ENCODE measurements at regions not wholly inside any gene's neighbourhood (a gene's known extent, or its start where the extent isn't known, plus 50 kb on each side); places are given as distances from the start of the nearest gene placed in this dataset.
"Not testable (repeated sequence)": the region's sequence is repeated elsewhere in the genome, so short reads cannot be mapped to it uniquely, and the experiment has no call there.

DNA sequence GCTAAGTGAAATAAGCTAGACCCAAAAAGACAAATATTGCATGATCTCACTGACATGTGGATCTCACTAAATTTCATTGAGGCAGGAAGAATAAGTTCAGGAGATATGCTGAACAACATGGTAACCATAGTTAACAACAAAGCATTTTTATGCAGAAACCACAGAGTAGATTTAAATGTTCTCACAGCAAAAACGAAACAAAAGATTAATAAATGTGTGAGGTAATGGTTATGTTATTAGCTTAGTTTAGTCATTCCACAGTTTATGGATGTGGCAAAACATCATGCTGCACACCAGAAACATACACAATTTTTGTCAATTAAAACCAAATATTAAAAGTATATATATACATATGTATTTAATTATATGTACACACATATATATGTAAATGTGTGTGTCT lies 765.8 kb downstream of the SLITRK5 start:
- no peak for DNase-seq

DNA sequence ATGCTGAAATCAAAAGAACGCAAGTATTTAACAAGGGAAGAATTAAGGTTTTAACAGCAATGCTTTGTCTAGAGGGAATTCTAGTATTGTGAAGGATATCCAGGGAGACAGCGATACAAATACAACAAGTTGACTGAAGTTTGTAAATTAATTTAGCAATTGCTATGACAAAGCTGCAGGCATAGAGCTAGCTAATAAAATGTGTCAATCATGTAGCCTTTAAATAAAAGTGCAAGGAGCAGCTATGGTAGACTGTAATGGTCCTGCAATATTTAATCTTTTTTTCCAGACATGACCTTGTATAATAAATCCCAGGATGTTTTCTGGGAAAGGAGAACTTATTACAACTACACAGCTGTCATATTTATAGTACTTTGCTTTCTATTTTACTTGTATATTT lies 779.3 kb downstream of the SLITRK5 start:
- no peak for DNase-seq

DNA sequence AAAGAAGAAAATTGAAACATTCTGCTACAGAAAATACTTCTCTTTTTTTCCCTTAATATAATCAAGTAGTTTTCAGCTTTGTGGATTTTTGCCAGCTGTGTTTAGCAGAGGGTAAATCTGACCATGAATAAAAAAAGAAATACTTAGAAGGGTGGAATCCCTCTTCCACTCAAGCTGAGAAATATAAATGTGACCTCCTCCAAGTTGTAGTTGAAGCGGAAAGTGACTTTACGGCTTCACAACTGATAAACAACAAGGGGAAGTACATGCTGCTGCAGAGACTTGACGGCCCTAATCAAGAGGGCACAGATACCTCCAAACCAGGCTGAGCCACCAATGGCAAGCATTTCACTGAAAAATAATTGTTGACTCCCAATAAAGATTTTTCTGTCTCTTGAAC lies 785.0 kb downstream of the SLITRK5 start:
- DNase-seq, result no peak

DNA sequence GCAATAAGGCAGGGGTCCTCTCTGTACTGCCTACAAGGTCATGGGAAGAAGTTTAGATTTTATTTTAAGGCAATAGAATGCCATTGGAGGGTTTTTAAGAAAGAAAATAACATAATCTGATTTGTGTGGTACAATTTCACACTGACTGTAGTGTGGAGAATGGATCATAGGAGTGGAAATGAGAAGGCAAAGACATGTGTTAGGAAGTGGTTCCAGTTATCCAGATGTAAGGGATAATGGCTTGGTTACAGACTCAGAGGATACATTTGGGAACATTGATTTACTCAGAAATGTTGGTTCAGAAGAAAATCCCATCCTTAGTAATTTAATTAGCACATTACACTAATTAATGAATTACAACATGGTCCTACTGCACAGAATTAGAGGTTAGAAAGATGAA lies 788.2 kb downstream of the SLITRK5 start:
- DNase-seq, result no peak

DNA sequence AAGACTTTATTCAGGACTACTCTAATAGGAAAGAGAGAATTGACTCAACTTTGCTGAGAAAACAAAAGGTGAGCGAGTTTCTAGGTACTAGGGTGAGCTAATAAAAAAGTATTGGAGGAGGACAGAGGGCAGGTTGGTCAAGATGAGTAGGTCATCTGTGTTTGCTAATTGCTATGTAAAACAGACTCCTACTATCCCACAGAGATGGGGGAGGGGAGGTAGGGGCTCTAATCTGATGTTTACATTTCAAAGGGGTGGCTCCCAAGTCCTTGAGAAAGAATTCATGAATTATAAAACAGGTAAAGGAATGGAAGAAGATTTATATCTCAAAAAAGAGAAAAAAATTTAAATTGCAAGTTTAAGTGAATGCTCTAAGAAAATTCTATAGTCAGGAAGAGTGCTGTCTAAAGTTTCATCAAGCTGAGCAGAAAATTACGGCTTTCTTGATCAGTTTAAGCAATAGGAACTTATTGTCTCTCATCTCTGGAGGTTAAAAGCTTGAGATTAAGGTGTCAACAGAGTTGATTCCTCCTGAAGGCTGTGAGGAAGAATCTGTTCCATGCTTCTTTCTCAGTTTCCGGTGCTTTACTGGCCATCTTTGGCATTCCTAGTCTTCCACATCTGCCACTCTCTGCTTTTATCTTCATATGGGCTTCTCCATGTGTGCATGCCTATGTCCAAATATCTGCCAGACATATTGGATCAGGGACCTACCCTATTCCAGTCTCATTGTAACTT lies 790.3 kb downstream of the SLITRK5 start:
- no peak for DNase-seq

DNA sequence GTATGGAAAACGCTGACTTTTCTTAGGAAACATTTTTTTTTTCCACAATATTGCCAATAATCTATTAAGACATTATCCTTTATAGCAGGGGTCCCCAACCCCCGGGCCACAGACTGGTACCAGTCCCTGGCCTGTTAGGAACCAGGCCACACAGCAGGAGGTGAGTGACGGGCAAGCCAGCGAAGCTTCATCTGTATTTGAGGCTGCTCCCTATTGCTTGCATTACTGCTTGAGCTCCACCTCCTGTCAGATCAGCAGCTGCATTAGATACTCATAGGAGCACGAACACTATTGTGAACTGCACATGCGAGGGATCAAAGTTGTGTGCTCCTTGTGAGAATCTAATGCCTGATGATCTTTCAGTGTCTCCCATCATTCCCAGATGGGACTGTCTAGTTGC lies 793.7 kb downstream of the SLITRK5 start:
- no peak for DNase-seq

DNA sequence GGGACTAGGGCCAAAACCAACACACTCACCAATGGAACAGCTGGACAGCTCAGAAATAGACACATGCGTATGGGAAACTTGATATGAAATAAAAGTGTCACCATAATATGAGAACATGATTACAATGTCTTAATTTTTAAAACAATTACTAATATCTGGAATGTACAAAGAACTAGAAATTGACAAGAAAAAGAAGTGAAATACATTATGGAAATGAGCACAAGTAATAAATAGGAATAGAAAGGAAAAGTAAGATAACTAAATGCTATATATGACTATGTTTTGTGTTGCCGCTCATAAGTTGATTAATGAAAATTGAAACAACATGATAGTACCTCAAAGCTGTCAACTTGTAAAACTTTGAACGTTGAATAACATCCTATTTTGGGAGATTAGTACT lies 801.1 kb downstream of the SLITRK5 start:
- DNase-seq, result no peak

DNA sequence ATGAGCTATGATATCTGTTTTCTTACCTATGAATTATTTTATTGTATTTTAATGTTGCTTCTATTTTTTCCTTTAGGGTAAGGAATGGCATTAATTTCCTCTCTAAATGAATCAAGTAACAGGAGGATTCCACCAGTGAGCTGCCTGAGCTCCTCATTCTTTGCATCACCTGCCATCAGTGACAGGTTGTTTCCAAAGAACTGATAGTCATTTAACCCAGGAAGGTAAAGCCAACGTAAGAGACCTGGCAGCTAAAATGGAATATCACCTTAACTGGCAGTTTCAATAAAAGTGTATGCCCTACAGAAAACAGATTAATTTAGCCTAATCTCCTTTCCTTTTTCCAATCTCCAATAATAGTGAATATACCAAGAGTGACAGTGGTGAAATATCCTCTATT lies 812.0 kb downstream of the SLITRK5 start:
- no peak for DNase-seq

DNA sequence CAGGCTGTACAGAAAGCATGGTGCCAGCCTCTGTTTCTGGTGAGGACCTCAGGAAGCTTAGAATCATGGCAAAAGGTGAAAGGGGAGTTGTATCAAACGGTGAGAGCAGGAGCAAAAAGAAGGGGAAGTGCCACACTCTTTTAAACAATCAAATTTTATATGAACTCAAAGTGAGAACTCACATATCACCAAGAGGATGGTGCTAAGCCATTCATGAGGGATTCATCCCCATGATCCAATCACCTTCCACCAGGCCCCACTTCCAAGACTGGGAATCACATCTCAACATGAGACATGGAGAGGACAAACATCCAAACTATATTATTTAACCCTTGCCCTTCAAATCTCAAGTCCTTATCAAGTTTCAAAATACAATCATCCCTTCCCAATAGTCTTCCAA lies 836.7 kb downstream of the SLITRK5 start:
- DNase-seq, result no peak

DNA sequence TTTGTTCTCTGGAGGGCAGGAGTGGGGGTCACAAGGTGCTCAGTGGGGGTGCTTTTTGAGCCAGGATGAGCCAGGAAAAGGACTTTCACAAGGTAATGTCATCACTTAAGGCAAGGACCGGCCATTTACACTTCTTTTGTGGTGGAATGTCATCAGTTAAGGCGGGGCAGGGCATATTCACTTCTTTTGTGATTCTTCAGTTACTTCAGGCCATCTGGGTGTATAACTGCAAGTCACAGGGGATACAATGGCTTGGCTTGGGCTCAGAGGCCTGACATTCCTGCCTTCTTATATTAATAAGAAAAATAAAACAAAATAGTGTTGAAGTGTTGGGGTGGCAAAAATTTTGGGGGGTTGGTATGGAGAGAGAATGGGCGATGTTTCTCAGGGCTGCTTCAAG lies 841.8 kb downstream of the SLITRK5 start:
- not testable (repeated sequence) for DNase-seq

DNA sequence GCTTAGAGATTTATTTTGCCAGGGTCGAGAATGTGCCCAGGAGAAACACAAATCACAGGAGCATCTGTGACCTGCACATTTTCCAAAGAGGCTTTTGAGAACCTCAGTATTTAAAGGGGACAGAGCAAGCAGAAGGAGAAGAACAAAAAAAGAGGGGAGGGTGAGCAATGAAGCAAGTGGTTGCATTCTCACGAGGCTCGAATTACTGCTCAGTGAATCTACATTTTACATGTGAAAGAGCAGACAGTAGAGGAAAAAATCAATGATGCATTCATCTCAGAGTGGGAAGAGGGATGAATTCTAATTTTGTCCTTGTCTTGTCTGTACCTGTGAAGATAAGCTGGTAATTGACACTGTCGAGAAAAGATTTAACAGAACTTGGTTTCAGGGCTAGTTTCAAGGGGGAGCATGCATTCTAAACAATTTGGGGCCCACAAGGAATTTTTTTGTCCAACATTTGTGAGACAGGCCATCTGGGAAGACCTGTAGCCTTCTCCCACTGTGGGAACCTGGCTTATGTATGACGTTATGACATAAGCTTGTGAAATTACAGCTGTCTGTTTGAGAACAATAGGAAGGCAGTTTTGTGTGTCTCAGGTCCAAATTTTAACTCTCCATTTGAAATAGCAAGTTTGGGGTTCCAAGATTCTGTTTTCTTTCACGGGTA lies 855.1 kb downstream of the SLITRK5 start:
- DNase-seq, result no peak

DNA sequence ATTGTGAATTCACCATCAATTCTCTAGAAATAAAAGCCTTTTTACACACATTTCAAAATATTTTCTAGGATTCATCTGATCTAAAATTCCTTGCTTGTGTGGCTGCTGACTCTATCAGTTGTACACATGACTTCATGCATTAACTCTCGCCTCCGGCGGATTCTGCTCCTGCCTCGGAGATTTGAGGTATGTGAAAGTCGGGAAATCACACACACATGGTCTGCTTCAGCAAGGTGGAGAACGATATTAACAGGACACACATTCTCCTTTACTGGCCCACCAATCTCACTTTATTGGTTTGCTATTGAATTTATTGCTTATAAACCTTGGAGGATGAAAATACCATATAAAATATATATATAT lies 855.7 kb downstream of the SLITRK5 start:
- no peak for DNase-seq

DNA sequence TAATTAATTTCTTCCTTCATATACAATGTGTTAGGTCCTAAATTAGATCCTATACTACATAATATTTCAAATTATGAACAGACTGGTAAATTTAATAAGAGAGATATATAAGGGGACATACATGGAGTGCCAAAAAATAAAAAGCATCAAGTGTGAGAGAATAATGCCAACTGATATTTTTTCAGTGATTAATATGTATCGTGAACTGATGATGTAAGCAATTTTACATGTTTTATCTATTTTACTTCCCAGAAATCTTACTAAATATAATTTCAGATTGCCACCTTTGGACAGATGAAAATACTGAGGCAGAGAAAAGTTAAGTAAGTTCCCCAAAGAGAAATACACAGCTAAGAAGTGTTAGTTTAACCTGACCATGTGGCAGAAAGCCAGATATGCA lies 870.8 kb downstream of the SLITRK5 start:
- no peak for DNase-seq

DNA sequence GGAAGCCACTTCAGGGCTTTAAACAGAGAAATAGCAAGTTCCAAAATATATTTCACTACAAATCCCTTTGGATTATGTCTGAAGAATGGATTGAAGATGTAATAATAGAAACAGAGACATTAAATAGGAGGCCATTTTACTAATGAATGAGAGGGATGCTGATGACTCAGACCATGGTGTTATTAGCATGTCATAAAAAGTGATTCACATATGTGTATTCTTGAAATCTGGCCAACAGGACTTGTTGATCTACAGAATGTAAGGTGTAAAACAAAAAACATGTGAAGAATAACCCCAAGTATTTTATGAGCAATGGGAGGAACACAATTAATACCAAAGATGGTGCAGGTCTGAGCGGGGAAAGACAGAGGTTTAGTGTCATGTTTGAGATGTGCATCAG lies 873.7 kb downstream of the SLITRK5 start:
- DNase-seq, result no peak

DNA sequence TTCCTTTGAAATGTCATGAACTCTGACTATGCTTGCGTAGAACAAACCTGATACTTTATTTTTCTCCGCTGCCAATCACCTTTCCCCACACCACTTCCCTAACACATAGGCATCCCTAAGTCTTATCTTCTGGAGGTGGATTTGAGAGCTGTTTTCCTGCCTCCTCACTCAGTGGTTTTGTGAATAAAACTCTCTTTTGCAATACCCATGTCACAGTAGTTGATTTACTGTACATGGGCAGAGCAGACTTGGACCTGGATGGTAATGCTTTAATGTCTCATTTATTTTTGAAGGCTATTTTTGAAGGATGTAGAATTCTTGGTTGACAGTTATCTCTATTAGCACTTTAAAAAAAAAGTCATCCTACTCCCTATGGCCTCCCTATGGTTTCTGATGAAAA lies 881.8 kb downstream of the SLITRK5 start:
- no peak for DNase-seq

DNA sequence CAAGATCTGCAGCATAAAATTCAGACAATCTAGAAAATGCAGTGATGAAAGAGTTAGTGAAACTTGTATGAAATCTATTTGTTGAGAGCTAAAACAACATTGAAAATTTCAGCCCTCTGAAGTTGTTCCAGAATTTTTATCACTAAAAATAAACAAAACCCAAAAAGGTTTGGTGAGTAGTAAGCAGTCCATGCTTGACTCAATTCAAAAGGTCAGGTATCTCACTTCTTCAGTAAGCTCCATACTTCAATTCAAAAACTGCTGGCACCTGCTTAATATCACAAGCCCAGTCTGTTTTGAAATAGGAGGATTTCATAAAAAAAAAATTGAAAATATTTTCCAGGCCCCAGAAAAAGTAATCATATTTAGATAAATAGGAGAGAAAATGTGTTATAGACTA lies 894.4 kb downstream of the SLITRK5 start:
- no peak for DNase-seq

DNA sequence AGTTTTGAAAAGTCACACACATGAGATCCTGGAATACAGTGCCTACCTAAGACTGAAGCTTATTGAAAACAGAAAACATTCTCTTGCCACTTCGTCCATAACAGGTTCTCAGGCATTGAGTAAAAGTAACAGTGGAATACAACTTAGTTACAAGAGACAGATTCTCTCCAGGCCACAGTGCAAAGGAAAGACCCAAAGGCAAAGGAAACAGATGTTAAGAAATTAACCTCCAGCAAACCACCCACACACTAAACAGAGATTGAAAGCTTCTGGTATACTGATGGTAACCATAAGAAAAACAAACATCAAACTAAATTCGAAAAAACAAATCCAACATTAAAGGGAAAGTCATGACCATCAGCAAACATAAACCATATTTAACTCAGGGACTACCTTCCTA lies 914.7 kb downstream of the SLITRK5 start:
- no peak for DNase-seq

DNA sequence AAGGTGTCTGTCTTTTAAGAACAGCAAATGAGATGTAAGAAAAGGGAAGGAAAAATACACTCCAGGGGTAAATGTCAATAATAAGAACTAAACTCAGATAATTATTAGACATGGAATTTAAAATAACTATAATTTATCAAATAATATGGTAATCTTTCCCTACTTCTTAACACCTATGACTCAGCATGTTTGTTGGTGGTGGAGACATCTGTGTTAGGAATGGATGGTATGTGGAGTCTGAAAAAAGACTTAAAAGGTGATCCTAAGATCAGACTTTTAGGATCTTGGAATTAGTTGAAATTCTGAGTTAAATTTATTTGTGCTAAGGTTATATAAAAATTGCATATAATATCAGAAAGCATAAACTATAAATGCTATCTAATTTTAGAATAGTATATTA lies 915.1 kb downstream of the SLITRK5 start:
- DNase-seq, result no peak

DNA sequence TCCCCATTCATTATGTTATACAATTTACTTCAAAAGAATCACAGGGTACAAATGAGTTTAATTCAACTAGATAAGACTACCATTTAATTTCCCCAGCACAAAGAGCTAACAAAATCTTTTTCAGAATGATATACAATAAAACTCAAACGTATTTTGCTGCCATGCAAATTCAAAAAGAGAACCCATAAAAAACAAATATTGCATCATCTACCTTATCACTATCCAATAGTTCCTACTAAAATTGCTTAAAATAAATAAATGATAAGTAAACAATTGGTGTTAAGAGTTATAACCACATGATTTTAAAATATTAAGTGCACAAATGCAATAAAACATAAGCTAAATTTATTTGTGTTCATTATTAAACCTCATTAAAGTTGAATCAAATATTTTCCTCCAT lies 919.4 kb downstream of the SLITRK5 start:
- DNase-seq, result no peak

DNA sequence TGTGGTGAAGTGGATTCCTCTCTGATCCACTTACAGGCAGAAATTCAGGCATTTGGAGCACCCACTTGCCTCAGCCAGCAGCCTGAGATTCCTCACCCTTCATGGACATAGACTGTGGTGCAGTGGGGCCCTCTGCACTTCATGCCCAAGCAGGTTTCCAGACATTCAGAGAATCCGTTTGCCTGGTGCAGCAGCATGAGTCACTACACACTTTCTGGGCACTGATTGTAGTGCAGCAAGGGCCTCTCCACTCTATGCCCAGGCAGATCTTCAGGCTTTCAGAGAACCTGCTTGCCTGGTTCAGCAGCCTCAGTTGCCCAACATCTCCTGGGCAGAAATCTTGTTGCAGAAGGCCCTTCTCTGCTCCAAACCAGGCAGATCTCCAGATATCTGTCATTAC lies 920.9 kb downstream of the SLITRK5 start:
- DNase-seq, result no peak

DNA sequence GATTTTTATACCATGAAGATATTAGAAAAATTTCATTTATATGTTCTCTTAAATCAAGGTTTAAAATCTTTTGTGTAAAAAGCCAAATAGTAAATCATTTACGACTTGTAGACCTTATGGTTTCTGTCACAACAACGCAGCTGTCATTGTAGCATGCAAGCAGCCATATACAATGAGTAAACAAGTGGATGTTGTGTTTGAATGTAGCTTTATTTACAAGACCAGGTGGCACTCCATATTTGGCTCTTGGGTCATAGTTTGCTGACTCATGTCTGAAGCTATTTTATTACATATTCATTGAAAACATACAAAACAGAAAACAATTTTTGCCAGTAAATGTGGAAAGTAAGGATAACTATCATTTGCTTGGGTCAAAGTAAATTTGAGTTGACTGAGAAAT lies 930.8 kb downstream of the SLITRK5 start:
- no peak for DNase-seq

DNA sequence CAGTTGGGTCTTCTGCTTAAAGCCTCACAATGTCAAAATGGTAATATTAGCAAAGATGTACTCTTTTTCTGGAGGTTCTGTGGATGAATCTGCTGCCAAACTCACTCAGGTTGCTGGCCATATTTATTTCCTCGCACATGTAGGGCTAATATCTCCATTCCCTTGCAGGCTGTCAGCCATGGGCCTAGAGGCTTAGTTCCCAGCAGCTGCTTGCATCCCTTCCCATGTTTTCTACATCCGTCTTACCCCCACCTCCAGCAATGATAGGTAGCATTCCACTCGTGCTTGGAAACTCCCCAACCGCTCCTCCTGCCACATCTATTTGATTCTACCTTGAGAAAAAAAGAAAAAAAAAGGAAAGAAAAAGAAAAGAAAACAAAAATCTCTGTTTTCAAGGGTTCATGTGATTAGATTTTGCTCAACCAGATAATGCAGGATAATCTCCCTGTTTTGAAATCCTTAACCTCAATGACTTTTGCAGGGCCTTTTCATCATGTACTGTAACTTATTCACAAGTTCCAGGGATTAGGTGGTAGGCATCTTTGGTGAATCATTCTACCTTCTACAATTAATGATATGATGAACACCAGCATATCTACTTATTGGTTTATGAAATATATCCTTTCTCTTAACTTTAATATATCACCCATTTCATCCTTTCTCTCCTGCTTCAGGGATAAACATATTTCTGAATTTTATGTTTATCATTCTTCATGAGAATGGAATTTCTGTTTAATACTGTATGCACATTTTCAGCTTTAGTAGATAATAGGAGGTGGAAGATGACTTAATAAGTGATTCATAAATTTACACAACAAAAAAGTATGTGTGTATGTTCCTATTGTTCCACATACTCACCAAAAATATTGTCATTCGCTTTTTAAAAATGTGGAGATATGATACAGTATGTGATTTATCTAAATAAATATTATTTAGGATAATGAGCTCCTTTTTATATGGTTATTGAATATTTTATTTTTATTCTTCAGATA lies 931.9 kb downstream of the SLITRK5 start:
- no peak for DNase-seq

DNA sequence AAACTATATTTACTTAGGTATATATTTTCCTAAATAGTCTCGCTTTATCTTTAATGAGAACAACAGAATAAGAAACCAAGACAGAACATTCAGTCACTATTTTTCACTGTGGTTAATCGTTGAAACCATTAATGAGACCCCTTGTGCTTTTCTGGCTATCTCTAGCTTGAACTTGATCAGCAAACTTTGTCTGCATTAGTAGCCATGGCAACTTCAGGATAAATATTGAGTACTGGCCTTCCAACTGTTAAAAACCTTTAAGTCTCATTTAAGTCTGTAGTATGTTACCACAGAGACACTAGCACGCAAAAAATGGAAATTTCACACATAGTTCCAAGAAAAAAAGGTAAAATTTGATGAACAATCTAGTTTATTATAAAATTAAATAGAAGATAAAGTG lies 946.0 kb downstream of the SLITRK5 start:
- DNase-seq, result no peak

Measured in CD4-positive, alpha-beta T cell treated with Interleukin-21 for 1 hour (primary cell).